NCI-H1417 treated with DMSO at 0.1 percent for 48 hours (cell line): ENCODE measurements at regions not wholly inside any gene's neighbourhood (a gene's known extent, or its start where the extent isn't known, plus 50 kb on each side); places are given as distances from the start of the nearest gene placed in this dataset.

Experiments
- DNase-seq: peaks from one replicate; lab custom pipeline; 2025; lab: John Stamatoyannopoulos, UW

GRCh38 chr18:44061438-44061837 lies 619.2 kb upstream of the SETBP1 start:
- no peak for DNase-seq

GRCh38 chr18:44062345-44062744 lies 618.3 kb upstream of the SETBP1 start:
- no peak for DNase-seq

- DNase-seq = no peak
Observed at GRCh38 chr18:44065206-44065605, 615.5 kb upstream of the SETBP1 start.

GRCh38 chr18:44066541-44066940 lies 614.1 kb upstream of the SETBP1 start:
- DNase-seq = no peak

GRCh38 chr18:44067186-44067585 lies 613.5 kb upstream of the SETBP1 start:
- no peak for DNase-seq

- no peak for DNase-seq
Observed at GRCh38 chr18:44075038-44075437, 605.6 kb upstream of the SETBP1 start.

- DNase-seq = no peak
Observed at GRCh38 chr18:44079606-44080005, 601.1 kb upstream of the SETBP1 start.

- no peak for DNase-seq
Observed at GRCh38 chr18:44080054-44080453, 600.6 kb upstream of the SETBP1 start.

- no peak for DNase-seq
Observed at GRCh38 chr18:44089732-44090131, 591.0 kb upstream of the SETBP1 start.

GRCh38 chr18:44090453-44090852 lies 590.2 kb upstream of the SETBP1 start:
- no peak for DNase-seq

GRCh38 chr18:44093253-44093652 lies 587.4 kb upstream of the SETBP1 start:
- no peak for DNase-seq

GRCh38 chr18:44096016-44096415 lies 584.7 kb upstream of the SETBP1 start:
- no peak for DNase-seq

GRCh38 chr18:44098551-44099098 lies 582.1 kb upstream of the SETBP1 start:
- no peak for DNase-seq

- no peak for DNase-seq
Observed at GRCh38 chr18:44107187-44107586, 573.5 kb upstream of the SETBP1 start.

GRCh38 chr18:44111337-44111736 lies 569.4 kb upstream of the SETBP1 start:
- DNase-seq = no peak

GRCh38 chr18:44117821-44118220 lies 562.9 kb upstream of the SETBP1 start:
- no peak for DNase-seq

- DNase-seq = no peak
Observed at GRCh38 chr18:44119607-44120006, 561.1 kb upstream of the SETBP1 start.

- DNase-seq = no peak
Observed at GRCh38 chr18:44123743-44124142, 556.9 kb upstream of the SETBP1 start.

- no peak for DNase-seq
Observed at GRCh38 chr18:44125446-44125845, 555.2 kb upstream of the SETBP1 start.

- no peak for DNase-seq
Observed at GRCh38 chr18:44126598-44126997, 554.1 kb upstream of the SETBP1 start.

GRCh38 chr18:44128365-44128764 lies 552.3 kb upstream of the SETBP1 start:
- DNase-seq = no peak

- DNase-seq = peak; percentile 49
Observed at GRCh38 chr18:44130376-44130942, 550.2 kb upstream of the SETBP1 start.

GRCh38 chr18:44133483-44133882 lies 547.2 kb upstream of the SETBP1 start:
- DNase-seq = no peak

GRCh38 chr18:44134447-44134846 lies 546.2 kb upstream of the SETBP1 start:
- DNase-seq = no peak
